Adrenal gland (tissue), 5 donors: ENCODE measurements at regions not wholly inside any gene's neighbourhood (a gene's known extent, or its start where the extent isn't known, plus 50 kb on each side); places are given as distances from the start of the nearest gene placed in this dataset.

ENCODE experiments used
- POLR2A ChIP-seq, 2 donors: fragments of 450-650 bp; IDR thresholded peaks; one replicate each; pipeline ENCODE4 v1.6.1; 2017; ENCODE audit warnings: antibody characterized with exemption in 2 of 2, mild to moderate bottlenecking in 2 of 2, moderate library complexity in 1 of 2
- TF ChIP-seq, protein P1 (sequence below), 6 experiments: fragments of 450-650 bp in 4 of 6; fragments of 200-600 bp in 2 of 6; sonication (generic) in 1 of 6; IDR thresholded peaks; 1 replicate in 5 of 6; 2 replicates in 1 of 6; pipeline versions ENCODE4 v1.5.1 to v1.8.0; 2016 to 2021; ENCODE audit warnings: antibody characterized with exemption in 6 of 6, mild to moderate bottlenecking in 2 of 6, moderate library complexity in 1 of 6
- donor health status: DM: no; HTN: no; CAD: no.

DNA sequence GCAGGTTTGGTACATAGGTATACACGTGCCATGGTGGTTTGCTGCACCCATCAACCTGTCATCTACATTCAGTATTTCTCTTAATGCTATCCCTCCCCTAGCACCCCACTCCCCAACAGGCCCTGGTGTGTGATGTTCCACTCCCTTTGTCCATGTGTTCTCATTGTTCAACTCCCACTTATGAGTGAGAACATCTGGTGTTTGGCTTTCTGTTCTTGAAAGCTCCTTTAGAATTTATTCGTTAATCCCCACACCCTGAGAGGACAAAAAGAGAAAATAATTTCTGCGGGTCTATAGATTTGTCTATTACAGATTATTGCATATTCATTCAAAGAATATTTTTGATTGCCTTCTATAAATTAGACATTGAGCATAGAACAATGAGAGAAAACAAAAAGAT lies 455.5 kb downstream of the PLPP3 start:
- TF ChIP-seq, protein P1, sequence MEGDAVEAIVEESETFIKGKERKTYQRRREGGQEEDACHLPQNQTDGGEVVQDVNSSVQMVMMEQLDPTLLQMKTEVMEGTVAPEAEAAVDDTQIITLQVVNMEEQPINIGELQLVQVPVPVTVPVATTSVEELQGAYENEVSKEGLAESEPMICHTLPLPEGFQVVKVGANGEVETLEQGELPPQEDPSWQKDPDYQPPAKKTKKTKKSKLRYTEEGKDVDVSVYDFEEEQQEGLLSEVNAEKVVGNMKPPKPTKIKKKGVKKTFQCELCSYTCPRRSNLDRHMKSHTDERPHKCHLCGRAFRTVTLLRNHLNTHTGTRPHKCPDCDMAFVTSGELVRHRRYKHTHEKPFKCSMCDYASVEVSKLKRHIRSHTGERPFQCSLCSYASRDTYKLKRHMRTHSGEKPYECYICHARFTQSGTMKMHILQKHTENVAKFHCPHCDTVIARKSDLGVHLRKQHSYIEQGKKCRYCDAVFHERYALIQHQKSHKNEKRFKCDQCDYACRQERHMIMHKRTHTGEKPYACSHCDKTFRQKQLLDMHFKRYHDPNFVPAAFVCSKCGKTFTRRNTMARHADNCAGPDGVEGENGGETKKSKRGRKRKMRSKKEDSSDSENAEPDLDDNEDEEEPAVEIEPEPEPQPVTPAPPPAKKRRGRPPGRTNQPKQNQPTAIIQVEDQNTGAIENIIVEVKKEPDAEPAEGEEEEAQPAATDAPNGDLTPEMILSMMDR (IDR thresholded peaks at IDR 0.05) = no peak
- TF ChIP-seq POLR2A (IDR thresholded peaks at IDR 0.05) = no peak
